Activated naive CD4-positive, alpha-beta T cell treated with anti-CD3 and anti-CD28 coated beads, Interleukin-2, amount 50 U/mL, for 24 hours (primary cell): ENCODE measurements at regions not wholly inside any gene's neighbourhood (a gene's known extent, or its start where the extent isn't known, plus 50 kb on each side); places are given as distances from the start of the nearest gene placed in this dataset.
"Not testable (repeated sequence)": the region's sequence is repeated elsewhere in the genome, so short reads cannot be mapped to it uniquely, and the experiment has no call there.

Experiments
- H3K27ac Mint-ChIP-seq: one replicate; pipeline ENCODE4 v1.8.0; 2021; ENCODE audit warnings: mild to moderate bottlenecking, mixed read lengths
- H3K27me3 Mint-ChIP-seq: one replicate; pipeline ENCODE4 v1.8.0; 2021; ENCODE audit warnings: mixed read lengths
- H3K36me3 Mint-ChIP-seq: one replicate; pipeline ENCODE4 v1.8.0; 2021; ENCODE audit warnings: mixed read lengths
- H3K4me1 Mint-ChIP-seq: one replicate; pipeline ENCODE4 v1.8.0; 2021; ENCODE audit warnings: mixed read lengths
- H3K4me3 Mint-ChIP-seq: one replicate; pipeline ENCODE4 v1.8.0; 2021; ENCODE audit warnings: mild to moderate bottlenecking, mixed read lengths
- H3K9me3 Mint-ChIP-seq: one replicate; pipeline ENCODE4 v1.8.0; 2021; ENCODE audit warnings: mixed read lengths

DNA sequence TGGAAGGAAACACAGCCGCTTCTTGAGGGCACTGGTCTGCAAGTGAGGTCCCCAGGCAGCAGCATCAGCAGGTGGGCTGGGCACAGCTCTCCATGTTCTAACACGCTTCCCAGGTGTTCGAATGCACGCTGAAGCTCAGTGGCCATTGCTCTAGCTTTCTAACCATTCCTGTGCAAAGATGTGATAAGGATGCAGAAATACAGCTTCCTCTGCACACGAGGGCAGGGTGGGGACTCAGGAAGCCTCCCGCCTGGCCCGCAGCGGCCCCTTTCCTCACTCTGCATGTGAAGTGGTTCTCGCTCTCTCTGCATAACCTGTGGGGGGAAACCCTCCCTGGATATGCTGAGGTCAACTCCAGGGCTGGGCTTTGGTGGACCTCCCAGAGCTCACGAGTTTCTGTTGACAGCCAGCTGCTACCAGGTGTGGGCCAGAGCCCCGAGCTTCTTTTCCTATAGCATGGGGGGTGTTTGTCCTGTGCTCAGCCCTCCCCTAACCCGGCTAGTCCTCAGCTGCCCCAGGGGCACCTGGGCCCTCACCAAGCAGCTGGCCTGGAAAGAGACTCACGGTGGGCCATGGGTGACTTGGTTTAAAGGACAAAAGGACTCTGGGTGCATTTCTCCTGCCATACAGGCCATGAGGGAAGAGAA is 168.2 kb downstream of the TEX29 start:
- H3K9me3 Mint-ChIP-seq: peaks cover 6% of the 10 kb centered on the region
- H3K27me3 Mint-ChIP-seq: peaks cover 3% of the 10 kb centered on the region
- no peaks in the 10 kb centered on the region for H3K4me1 Mint-ChIP-seq
- no peak overlapping the region for H3K27ac Mint-ChIP-seq
- no peak overlapping the region for H3K4me3 Mint-ChIP-seq
- H3K36me3 Mint-ChIP-seq: no peaks in the 10 kb centered on the region

DNA sequence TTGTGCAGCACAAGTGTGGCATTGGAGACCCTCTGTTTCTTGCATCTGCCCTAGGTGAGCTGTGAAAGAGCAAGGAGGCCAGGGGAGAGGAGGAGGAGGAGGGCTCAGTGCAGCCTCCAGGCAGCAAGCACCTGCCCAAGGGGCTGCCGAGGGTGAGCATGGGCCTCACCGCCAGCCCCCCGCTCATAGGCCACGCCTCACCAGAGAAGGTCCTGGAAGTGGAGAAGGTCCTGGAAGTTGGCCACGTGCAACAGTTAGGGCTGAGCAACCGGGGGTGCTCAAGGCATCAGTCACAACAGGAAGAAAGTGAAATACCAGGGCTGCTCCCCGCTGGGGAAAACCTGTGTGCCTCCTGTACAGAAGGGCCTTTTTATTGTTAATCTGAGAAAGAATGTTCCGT is 168.9 kb downstream of the TEX29 start:
- Mint-ChIP-seq H3K4me1 (no peaks in the 10 kb centered on the region), H3K9me3 (peaks cover 6% of the 10 kb centered on the region), H3K36me3 (no peaks in the 10 kb centered on the region), H3K27me3 (peaks cover 3% of the 10 kb centered on the region), H3K27ac (no peak overlapping the region), H3K4me3 (no peak overlapping the region)

DNA sequence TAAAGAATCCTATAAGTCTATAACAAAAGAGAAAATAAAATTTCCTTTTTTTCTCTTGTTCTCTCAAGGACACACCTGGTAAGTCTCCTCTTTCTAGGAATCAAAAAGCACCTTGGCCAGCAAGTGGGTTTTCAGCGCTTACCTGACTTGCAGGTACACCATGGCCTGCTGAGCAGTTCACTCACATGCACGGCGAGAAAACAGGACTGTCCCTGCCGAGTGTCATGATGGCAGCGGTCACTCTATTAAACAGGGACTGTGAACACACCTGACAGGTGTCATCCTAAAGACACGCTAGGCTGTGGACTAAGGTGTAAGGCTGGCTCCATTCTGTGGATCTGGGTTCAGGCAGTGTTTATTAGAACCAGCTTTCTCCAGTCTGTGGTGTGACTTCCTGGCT is 170.2 kb downstream of the TEX29 start:
- Mint-ChIP-seq H3K4me1 (no peaks in the 10 kb centered on the region), H3K27me3 (peaks cover 2% of the 10 kb centered on the region), H3K4me3 (no peak overlapping the region), H3K27ac (no peak overlapping the region), H3K36me3 (no peaks in the 10 kb centered on the region), H3K9me3 (peaks cover 6% of the 10 kb centered on the region)

DNA sequence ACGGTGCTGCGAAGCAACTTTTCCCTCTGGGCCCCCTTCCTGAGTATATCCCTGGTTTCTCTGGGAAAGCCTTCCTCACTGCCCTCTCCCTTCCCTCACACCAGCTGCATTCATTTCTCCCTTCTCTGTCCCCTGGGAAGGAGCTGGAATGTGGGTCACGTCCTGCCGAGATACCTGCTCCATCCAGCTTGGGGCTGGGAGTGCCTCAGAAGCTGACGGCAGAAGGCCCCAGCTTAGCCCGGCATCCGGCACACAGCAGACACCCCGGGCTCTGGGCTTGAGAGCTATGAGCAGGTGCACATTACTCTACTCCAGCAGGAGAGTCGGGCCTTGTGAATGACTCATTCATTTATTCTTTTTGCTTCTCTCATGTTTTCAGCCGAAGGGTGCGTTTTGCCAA is 170.6 kb downstream of the TEX29 start:
- H3K36me3 Mint-ChIP-seq: no peaks in the 10 kb centered on the region
- H3K27me3 Mint-ChIP-seq: no peaks in the 10 kb centered on the region
- peaks cover 6% of the 10 kb centered on the region for H3K9me3 Mint-ChIP-seq
- H3K4me3 Mint-ChIP-seq: no peak overlapping the region
- H3K27ac Mint-ChIP-seq: no peak overlapping the region
- no peaks in the 10 kb centered on the region for H3K4me1 Mint-ChIP-seq

DNA sequence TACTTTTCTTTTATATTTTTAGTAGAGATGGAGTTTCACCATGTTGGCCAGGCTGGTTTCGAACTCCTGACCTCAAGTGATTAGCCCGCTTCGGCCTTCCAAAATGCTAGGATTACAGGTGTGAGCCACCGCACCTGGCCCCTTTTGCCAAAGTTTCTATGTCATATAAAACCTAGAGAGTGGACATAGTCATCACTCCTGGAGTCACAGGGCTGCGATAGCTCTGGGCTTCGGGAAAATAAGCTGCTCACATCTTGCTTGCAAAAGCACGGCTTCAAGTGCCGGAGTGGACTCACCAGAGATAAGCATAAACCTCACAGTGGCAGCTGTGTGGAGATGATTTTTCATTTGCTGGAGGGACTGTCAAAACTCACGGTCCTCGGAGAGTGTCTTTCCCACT is 171.2 kb downstream of the TEX29 start:
- Mint-ChIP-seq H3K4me3 (no peak overlapping the region), H3K4me1 (no peaks in the 10 kb centered on the region), H3K9me3 (peaks cover 6% of the 10 kb centered on the region), H3K36me3 (no peaks in the 10 kb centered on the region), H3K27ac (no peak overlapping the region), H3K27me3 (no peaks in the 10 kb centered on the region)

DNA sequence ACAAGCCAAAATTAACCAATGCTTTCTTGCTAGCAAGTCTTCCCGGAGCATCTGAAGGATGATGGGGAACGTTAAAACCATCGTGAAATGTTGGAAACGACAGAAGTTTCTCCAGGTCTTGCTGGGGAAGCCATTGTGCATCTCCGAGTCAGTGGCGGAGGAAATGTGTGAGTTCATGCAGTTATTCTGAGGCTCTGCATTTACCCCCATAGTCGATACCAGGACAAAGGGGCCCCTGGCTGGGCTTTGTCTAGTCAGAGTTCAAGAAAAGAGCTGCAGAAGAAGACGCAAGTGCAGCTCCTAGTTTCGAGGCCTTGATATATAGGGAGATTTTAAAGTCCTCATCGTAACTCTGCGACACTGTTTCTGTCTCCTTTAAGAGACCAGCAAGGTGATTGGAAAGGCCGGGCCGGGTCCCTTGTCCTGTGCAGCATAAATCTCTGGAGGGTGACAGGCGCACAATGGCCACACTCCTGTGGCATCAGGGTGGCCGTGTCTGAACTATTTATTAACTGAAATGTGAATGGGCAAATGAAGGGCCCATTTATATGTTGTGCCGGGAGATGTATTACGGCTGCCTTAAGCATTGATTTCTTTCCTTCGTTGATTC is 172.0 kb downstream of the TEX29 start:
- H3K27ac Mint-ChIP-seq: no peak overlapping the region
- no peaks in the 10 kb centered on the region for H3K27me3 Mint-ChIP-seq
- H3K4me3 Mint-ChIP-seq: no peak overlapping the region
- peaks cover 3% of the 10 kb centered on the region for H3K9me3 Mint-ChIP-seq
- H3K4me1 Mint-ChIP-seq: no peaks in the 10 kb centered on the region
- no peaks in the 10 kb centered on the region for H3K36me3 Mint-ChIP-seq

DNA sequence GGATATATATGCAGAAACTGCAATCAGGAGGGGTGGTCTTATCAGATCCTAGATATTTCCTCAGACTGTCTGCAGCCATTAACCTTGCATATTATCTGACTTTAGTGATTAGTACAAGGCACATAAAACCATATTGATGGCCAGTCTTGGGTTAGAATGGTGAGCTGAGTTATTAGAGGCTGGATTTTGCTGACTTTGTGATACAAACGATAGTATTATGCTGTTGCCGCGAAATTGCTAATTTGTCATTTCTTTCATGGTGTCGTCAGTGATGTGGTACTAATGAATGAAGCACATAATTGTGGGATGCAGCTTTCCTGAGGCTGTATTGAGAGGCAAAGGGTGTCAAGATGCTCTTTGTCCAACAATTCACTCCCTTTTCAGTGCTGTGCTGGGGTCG is 172.5 kb downstream of the TEX29 start:
- H3K27me3 Mint-ChIP-seq: no peaks in the 10 kb centered on the region
- H3K4me3 Mint-ChIP-seq: no peak overlapping the region
- H3K9me3 Mint-ChIP-seq: no peaks in the 10 kb centered on the region
- no peak overlapping the region for H3K27ac Mint-ChIP-seq
- no peaks in the 10 kb centered on the region for H3K4me1 Mint-ChIP-seq
- no peaks in the 10 kb centered on the region for H3K36me3 Mint-ChIP-seq

DNA sequence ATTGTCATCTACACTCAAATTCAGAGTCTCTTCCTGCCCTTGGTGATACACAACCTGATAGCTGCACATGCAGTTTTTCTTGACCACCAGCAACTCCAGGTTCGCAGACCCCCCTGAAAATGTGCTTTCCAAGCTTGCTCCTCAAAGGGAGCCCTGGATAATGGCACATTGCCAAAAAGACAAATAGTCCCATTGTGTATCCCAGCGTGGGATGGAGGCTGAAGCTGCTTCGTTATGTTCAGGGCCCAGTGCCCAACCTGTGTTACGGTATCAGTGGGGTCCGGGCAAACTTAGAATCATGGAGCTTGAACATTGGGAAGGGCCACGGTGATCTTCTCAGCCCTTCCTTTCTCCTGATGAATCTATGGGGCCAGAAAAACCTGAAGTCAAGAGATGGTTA is 173.0 kb downstream of the TEX29 start:
- H3K4me1 Mint-ChIP-seq: no peaks in the 10 kb centered on the region
- no peak overlapping the region for H3K27ac Mint-ChIP-seq
- no peaks in the 10 kb centered on the region for H3K36me3 Mint-ChIP-seq
- no peaks in the 10 kb centered on the region for H3K9me3 Mint-ChIP-seq
- no peak overlapping the region for H3K4me3 Mint-ChIP-seq
- H3K27me3 Mint-ChIP-seq: no peaks in the 10 kb centered on the region

DNA sequence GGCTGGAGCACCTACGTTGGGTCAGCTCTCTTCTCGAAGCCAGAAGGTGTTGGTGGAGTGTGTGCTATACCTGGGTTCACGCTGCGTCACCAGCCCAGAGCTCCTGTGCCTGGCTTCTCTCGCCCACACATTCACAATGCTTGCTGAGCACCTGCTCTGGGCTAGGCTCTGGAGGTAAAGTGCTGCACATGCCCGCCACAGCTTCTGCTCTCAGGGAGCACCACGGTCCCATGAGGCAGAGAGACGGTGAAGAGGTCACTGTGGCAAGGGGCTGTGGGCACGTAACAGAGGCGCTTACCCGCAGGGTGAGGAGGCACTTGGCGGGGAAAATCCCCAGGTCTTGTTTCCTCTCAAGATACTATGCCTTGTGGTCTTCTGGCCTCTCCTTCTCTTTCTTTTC is 174.2 kb downstream of the TEX29 start:
- no peak overlapping the region for H3K27ac Mint-ChIP-seq
- no peaks in the 10 kb centered on the region for H3K4me1 Mint-ChIP-seq
- no peaks in the 10 kb centered on the region for H3K9me3 Mint-ChIP-seq
- H3K36me3 Mint-ChIP-seq: no peaks in the 10 kb centered on the region
- H3K27me3 Mint-ChIP-seq: no peaks in the 10 kb centered on the region
- no peak overlapping the region for H3K4me3 Mint-ChIP-seq

DNA sequence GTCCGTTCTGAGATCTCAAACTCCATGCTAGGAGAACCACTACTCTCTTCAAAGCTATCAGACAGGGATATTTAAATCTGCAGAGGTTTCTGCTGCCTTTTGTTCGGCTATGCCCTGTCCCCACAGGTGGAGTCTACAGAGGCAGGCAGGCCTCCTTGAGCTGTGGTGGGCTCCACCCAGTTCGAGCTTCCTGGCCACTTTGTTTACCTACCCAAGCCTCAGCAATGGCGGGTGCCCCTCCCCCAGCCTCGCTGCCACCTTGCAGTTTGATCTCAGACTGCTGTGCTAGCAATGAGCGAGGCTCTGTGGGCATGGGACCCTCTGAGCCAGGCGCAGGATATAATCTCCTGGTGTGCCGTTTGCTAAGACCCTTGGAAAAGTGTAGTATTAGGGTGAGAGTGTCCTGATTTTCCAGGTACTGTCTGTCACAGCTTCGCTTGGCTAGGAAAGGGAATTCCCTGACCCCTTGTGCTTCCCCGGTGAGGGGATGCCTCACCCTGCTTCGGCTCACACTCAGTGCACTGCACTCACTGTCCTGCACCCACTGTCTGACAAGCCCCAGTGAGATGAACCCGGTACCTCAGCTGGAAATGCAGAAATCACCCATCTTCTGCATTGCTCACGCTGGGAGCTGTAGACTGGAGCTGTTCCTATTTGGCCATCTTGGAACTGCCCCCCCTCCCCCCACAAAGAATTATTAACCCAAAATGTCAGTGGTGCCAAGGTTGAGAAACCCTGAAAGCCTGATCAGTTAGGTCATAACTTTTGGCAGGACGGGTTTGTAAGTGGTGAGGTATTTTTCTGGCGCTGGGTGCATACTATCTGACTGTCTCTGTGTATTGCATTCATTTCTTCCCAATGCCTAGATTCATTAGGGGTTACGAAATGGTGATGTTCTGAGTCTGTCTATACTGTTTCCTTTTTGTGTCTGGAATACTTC is 181.4 kb downstream of the TEX29 start:
- H3K27me3 Mint-ChIP-seq: peaks cover 12% of the 10 kb centered on the region
- H3K27ac Mint-ChIP-seq, H3K4me3 Mint-ChIP-seq, H3K4me1 Mint-ChIP-seq, H3K9me3 Mint-ChIP-seq, H3K36me3 Mint-ChIP-seq: not testable (repeated sequence)

DNA sequence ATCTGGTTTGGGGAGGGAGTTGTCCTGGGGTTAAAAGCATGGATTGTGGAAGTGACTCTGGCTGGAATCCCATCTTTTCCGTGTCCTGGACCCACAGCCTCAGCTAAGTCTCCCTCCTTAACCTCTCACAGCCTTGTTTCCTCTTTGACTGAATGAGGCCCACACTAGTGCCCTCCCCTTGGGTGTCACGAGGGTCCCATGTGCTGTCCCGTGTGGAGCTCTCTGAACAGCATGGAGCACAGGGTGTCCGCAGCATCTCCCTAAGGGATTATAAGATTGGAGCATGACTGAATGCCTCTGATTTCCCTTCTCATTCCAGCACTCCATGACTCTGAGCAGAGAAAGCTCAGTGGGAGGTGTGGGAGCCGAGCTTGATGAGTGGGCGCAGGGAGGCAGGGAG is 182.5 kb downstream of the TEX29 start:
- H3K27ac Mint-ChIP-seq: no peak overlapping the region
- H3K36me3 Mint-ChIP-seq: peaks cover 2% of the 10 kb centered on the region
- no peaks in the 10 kb centered on the region for H3K9me3 Mint-ChIP-seq
- no peak overlapping the region for H3K4me3 Mint-ChIP-seq
- no peaks in the 10 kb centered on the region for H3K4me1 Mint-ChIP-seq
- peaks cover 12% of the 10 kb centered on the region for H3K27me3 Mint-ChIP-seq

DNA sequence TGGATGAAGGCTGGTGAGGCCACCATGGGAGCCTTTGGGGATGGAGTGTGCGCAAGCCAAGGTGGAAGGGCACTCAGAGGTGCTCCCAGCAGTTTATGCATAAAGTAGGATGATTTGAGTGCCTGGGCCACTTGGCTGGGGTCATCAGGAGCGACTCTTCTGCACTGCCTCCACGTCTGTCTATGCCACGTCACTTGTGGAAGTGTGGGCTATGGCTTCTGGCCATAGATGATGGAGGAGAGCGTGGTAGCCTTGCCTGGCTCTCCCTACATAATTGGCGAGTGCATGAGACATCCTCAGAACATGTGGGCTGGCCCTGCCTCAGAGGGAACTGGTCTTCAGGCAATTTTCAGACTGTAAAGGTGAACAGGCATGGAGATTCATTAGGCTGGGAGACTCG is 182.9 kb downstream of the TEX29 start:
- H3K27ac Mint-ChIP-seq: no peak overlapping the region
- no peak overlapping the region for H3K4me3 Mint-ChIP-seq
- no peaks in the 10 kb centered on the region for H3K4me1 Mint-ChIP-seq
- peaks cover 2% of the 10 kb centered on the region for H3K36me3 Mint-ChIP-seq
- H3K9me3 Mint-ChIP-seq: no peaks in the 10 kb centered on the region
- peaks cover 12% of the 10 kb centered on the region for H3K27me3 Mint-ChIP-seq

DNA sequence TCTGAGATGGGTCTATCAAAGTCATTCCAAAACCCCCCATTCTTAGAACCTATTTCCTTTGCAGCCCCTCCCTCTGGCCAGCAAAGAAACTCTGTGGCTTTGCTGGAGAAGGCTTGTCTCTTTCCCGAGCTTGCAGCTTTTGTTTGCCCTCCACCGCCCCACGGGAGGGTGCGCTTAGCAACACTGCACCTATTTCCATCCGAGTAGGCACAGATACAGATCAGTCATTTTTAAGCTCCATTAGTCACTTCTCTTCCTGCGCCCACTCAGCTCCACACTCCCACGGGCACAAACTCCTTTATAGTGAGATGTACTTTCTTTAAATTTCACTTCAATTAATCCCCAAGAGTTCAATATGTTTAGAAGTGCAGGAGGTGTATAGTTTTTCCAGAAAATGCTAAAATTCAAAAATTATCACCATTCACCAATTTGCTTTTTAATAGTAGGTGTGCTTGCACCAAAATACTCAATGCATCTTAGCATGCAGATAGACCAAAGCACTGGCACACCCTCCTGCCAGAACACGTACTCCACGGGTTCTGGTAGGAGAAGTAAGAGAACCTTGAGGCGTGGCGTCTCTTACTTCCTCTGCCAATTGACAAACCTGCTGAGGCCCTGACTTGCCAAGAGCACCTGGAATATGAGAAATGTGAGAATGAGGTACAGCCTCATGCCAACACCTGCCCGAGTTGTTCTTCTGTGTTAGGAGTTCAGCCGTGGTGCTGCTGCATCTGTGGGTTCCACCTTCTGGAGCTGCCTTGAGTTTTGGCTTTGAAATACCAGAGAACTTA is 183.7 kb downstream of the TEX29 start:
- peaks cover 2% of the 10 kb centered on the region for H3K36me3 Mint-ChIP-seq
- peaks cover 12% of the 10 kb centered on the region for H3K27me3 Mint-ChIP-seq
- no peaks in the 10 kb centered on the region for H3K9me3 Mint-ChIP-seq
- no peak overlapping the region for H3K4me3 Mint-ChIP-seq
- no peaks in the 10 kb centered on the region for H3K4me1 Mint-ChIP-seq
- no peak overlapping the region for H3K27ac Mint-ChIP-seq

DNA sequence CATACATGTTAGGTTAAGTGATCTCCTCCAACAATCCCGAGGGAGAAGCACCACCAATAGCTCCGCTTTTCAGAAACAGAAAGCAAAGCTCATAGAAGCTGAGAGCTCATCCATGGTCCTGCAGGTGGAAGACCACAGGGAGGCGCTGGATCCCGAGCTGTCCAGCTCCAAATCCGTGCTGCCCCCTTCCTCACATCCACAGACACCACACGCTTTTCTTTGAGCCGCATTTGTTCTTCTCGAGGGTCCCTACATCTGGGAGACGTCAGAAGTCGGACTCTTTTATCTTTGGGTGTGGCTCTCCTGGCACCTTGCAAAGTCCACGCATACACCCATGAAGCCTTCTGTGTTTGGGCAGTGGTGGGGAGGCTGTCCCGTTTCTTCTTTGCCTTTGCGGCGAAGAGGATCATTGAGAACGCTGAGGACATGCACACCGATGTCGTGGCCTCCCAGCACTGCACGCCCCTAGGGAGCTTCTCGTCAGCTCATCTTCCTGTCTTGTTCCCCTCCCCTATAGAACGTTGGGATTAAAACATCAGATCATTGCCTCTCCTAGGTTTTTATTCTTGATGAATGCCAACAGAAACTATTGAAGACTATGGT is 184.8 kb downstream of the TEX29 start:
- Mint-ChIP-seq H3K9me3 (no peaks in the 10 kb centered on the region), H3K4me3 (no peak overlapping the region), H3K4me1 (no peaks in the 10 kb centered on the region), H3K36me3 (peaks cover 2% of the 10 kb centered on the region), H3K27me3 (peaks cover 12% of the 10 kb centered on the region), H3K27ac (no peak overlapping the region)

DNA sequence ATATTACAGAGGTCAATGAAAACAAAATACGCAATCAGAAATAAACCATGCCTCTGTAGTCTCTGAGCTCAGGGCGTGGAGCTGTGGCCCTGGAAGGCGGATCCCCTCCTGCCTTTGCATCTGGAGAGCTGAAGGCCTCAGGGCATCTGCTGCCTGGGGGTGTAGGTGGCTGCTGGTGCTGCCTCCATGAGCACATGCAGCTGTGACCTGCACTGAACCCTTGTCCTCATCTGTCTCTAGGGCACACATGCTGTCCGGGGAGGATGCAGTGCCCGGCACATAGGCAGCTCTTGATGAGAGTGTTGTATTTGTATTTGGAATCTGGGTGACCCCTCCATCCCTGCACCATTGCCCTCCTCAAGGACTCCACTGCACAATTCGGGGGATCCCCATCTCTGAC is 185.7 kb downstream of the TEX29 start:
- peaks cover 2% of the 10 kb centered on the region for H3K36me3 Mint-ChIP-seq
- H3K4me1 Mint-ChIP-seq: no peaks in the 10 kb centered on the region
- no peak overlapping the region for H3K27ac Mint-ChIP-seq
- H3K4me3 Mint-ChIP-seq: no peak overlapping the region
- H3K9me3 Mint-ChIP-seq: no peaks in the 10 kb centered on the region
- H3K27me3 Mint-ChIP-seq: peaks cover 9% of the 10 kb centered on the region
